GM12878 (cell line): ENCODE measurements at regions not wholly inside any gene's neighbourhood (a gene's known extent, or its start where the extent isn't known, plus 50 kb on each side); places are given as distances from the start of the nearest gene placed in this dataset.

Experiments
- ATAC-seq: fragments of 200-7000 bp; cut with Tn5 transposase; 3 replicates; pipeline ENCODE4 v1.9.1; 2020; ENCODE audit warnings: mild to moderate bottlenecking, moderate library complexity
- BruUV-seq: library from RNA; stranded (reverse); fragments of 400-500 nt; replicated peaks from 2 replicates; lab custom pipeline; 2021; lab: Mats Ljungman, UMichigan
- CTCF ChIA-PET: fragments of 300-600 bp; sonication (Branson Sonifier 250); formaldehyde crosslinking; extraction: SDS; loops from one replicate; lab custom pipeline; 2021; ENCODE audit warnings: inconsistent platforms; lab: Yijun Ruan, JAX
- POLR2A ChIA-PET: fragments of 350-600 bp; formaldehyde crosslinking; extraction: SDS; loops from one replicate; lab custom pipeline; 2021; ENCODE audit warnings: inconsistent platforms; lab: Charles Lee
- RAD21 ChIA-PET: fragments of 300-600 bp; sonication (Branson Sonifier 250); formaldehyde crosslinking; loops from one replicate; lab custom pipeline; 2023; ENCODE audit warnings: antibody characterized with exemption; ENCODE audit not compliant: unreplicated experiment; lab: Charles Lee
- SMC1A ChIA-PET: fragments of 300-600 bp; sonication (Branson Sonifier 250); formaldehyde crosslinking; loops from one replicate; lab custom pipeline; 2023; ENCODE audit not compliant: unreplicated experiment, uncharacterized antibody; lab: Charles Lee
- DNase-seq: peaks from one replicate; pipeline ENCODE4 v3.0.0-alpha.2; 2011; ENCODE audit warnings: low read depth, low spot score
- FAIRE-seq: peaks from 3 replicates; lab custom pipeline; 2011; peaks lifted over from hg19 to GRCh38; lab: Jason Lieb, UNC
- H2AFZ ChIP-seq: 2 replicates; pipeline ENCODE4 v1.6.0; 2011; ENCODE audit warnings: low read depth, low read length, control low read depth; ENCODE audit not compliant: control insufficient read depth
- H3K27ac ChIP-seq: 2 replicates; pipeline ENCODE4 v1.5.1; 2011; ENCODE audit warnings: control low read depth; ENCODE audit not compliant: control insufficient read depth, insufficient read depth
- H3K27me3 ChIP-seq, 2 experiments: replicated peaks in 1 of 2; 2 replicates each; pipeline versions ENCODE4 v1.6.0 to v1.6.1; 2011; ENCODE audit warnings: low read length in 1 of 2; ENCODE audit not compliant: control insufficient read depth in 2 of 2, insufficient read depth in 2 of 2
- H3K36me3 ChIP-seq, 2 experiments: 2 replicates each; pipeline ENCODE4 v1.5.1; 2011; ENCODE audit warnings: low read length in 1 of 2; ENCODE audit not compliant: control insufficient read depth in 2 of 2, insufficient read depth in 2 of 2
- H3K4me1 ChIP-seq: 2 replicates; pipeline ENCODE4 v1.6.1; 2011; ENCODE audit warnings: mild to moderate bottlenecking, low read length, moderate library complexity, mixed read lengths; ENCODE audit not compliant: control insufficient read depth, insufficient read depth
- H3K4me2 ChIP-seq: 2 replicates; pipeline ENCODE4 v1.6.0; 2011; ENCODE audit warnings: control low read depth; ENCODE audit not compliant: control insufficient read depth, insufficient read depth
- H3K4me3 ChIP-seq: fragments of 200-600 bp; sonication (generic); 2 replicates; pipeline ENCODE4 v1.5.1; 2016
- H3K79me2 ChIP-seq: 2 replicates; pipeline ENCODE4 v1.6.0; 2011; ENCODE audit warnings: low read length; ENCODE audit not compliant: control insufficient read depth, insufficient read depth
- H3K9ac ChIP-seq: 2 replicates; pipeline ENCODE4 v1.8.0; 2011; ENCODE audit warnings: low read length, control low read depth, mixed read lengths; ENCODE audit not compliant: control insufficient read depth, insufficient read depth
- H3K9me3 ChIP-seq: replicated peaks from 3 replicates; pipeline ENCODE4 v1.5.1; 2011; ENCODE audit warnings: mild to moderate bottlenecking, low read length; ENCODE audit not compliant: control insufficient read depth, insufficient read depth
- H4K20me1 ChIP-seq: 2 replicates; pipeline ENCODE4 v1.6.0; 2011; ENCODE audit not compliant: control insufficient read depth, insufficient read depth
- ATF7 ChIP-seq: fragments of 450-650 bp; IDR thresholded peaks from 2 replicates; pipeline ENCODE4 v1.6.1; 2016; ENCODE audit warnings: low read depth, mild to moderate bottlenecking
- CBX5 ChIP-seq: sonication (generic); IDR thresholded peaks from 2 replicates; pipeline ENCODE4 v1.6.1; 2016; ENCODE audit warnings: low read depth, moderate library complexity, mild to moderate bottlenecking, inconsistent platforms
- E4F1 ChIP-seq: fragments of 450-650 bp; IDR thresholded peaks from 2 replicates; pipeline ENCODE4 v1.6.1; 2018; ENCODE audit warnings: borderline replicate concordance, mild to moderate bottlenecking; ENCODE audit not compliant: partially characterized antibody
- EZH2 ChIP-seq: IDR thresholded peaks from 2 replicates; pipeline ENCODE4 v1.6.1; 2012; ENCODE audit warnings: low read depth, mild to moderate bottlenecking, control low read depth, inconsistent platforms, low read length, borderline replicate concordance; ENCODE audit not compliant: control insufficient read depth
- FOXM1 ChIP-seq: IDR thresholded peaks from 2 replicates; pipeline ENCODE4 v1.6.1; 2012; ENCODE audit warnings: low read depth, mild to moderate bottlenecking, inconsistent platforms, low read length, moderate library complexity
- HSF1 ChIP-seq: fragments of 150-350 bp; IDR thresholded peaks from 2 replicates; pipeline ENCODE4 v1.6.1; 2014; ENCODE audit warnings: mild to moderate bottlenecking, low read depth, low read length
- PAX8 ChIP-seq: fragments of 450-650 bp; IDR thresholded peaks from 2 replicates; pipeline ENCODE4 v1.6.1; 2017; ENCODE audit warnings: mild to moderate bottlenecking, moderate library complexity
- POU2F2 ChIP-seq: IDR thresholded peaks from 3 replicates; pipeline ENCODE4 v1.6.1; 2011; ENCODE audit warnings: low read depth, mild to moderate bottlenecking, low read length, borderline replicate concordance
- RBBP5 ChIP-seq: fragments of 200-600 bp; sonication (generic); conservative IDR thresholded peaks from 2 replicates; pipeline ENCODE4 v1.6.1; 2016
- in situ Hi-C: fragments of 300-500 bp; cut with MboI; formaldehyde crosslinking; loops from 9 replicates; pipeline ENCODE4 v1.14.3; 2018; ENCODE audit warnings: mixed read lengths
- intact Hi-C: fragments of 100-400 bp; cut with micrococcal nuclease; formaldehyde crosslinking; loops from one replicate; pipeline ENCODE4 v1.14.2; 2022; ENCODE audit not compliant: unreplicated experiment
- TF ChIP-seq, protein P1 (sequence below): fragments of 450-650 bp; IDR thresholded peaks from 2 replicates; pipeline ENCODE4 v1.6.1; 2018; ENCODE audit warnings: mild to moderate bottlenecking, low read depth, moderate library complexity; ENCODE audit not compliant: partially characterized antibody

DNA sequence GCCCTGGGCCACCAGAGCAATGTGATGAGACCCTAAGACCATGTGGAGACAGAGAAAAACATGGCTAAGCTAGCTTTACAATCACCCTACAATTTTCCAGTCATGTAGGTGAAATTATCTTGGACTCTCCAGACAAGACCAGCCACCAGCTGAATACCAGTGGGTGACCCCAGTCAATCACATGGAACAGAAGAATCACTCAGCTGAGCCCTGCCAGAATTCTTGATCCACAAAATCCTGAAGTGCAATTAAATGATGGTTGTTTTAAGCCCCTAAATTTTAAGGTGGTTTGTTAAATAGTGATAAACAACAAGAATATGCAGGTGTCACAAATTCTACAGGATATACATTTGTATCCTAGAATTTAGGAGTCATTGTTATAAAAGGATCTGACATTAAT lies 69.5 kb upstream of the SMIM15 start:
- Histone ChIP-seq H3K27ac (no peak overlapping the region), H3K9me3 (peaks cover 2% of the 10 kb centered on the region; the same call in 2 of the 3 replicates), H3K36me3 (no peaks in the 10 kb centered on the region), H3K4me3 (no peak overlapping the region), H4K20me1 (no peaks in the 10 kb centered on the region), H2AFZ (no peak overlapping the region), H3K4me1 (peaks cover 10% of the 10 kb centered on the region; the same call in 1 of the 2 replicates), H3K9ac (no peak overlapping the region), H3K27me3 (no peaks in the 10 kb centered on the region), H3K4me2 (no peak overlapping the region), H3K79me2 (no peaks in the 10 kb centered on the region)
- intact Hi-C loops (no loop called here), in situ Hi-C loops (no loop called here)
- SMC1A ChIA-PET: interaction anchor here (1.1 to 1.9 kb wide), 2 partner anchors 24 to 48 kb away, joined by 3 to 5 read pairs; no protein-coding TSS in a partner anchor
- no TSS peak for BruUV-seq
- CTCF ChIA-PET: no interaction called here
- DNase-seq: no peak
- POLR2A ChIA-PET: interaction anchor here (0.6 kb wide), 1 partner anchor 68 kb away, joined by 3 read pairs; no protein-coding TSS in a partner anchor
- FAIRE-seq: no peak
- RAD21 ChIA-PET: interaction anchor here (1.0 to 1.4 kb wide), 2 partner anchors 30 to 31 kb away, joined by 3 read pairs; no protein-coding TSS in a partner anchor
- no peak for ATAC-seq
- TF ChIP-seq FOXM1 (no peak), RBBP5 (no peak), POU2F2 (no peak), E4F1 (no peak), ATF7 (no peak), EZH2 (no peak), CBX5 (no peak), HSF1 (no peak), PAX8 (no peak)
- TF ChIP-seq, protein P1, sequence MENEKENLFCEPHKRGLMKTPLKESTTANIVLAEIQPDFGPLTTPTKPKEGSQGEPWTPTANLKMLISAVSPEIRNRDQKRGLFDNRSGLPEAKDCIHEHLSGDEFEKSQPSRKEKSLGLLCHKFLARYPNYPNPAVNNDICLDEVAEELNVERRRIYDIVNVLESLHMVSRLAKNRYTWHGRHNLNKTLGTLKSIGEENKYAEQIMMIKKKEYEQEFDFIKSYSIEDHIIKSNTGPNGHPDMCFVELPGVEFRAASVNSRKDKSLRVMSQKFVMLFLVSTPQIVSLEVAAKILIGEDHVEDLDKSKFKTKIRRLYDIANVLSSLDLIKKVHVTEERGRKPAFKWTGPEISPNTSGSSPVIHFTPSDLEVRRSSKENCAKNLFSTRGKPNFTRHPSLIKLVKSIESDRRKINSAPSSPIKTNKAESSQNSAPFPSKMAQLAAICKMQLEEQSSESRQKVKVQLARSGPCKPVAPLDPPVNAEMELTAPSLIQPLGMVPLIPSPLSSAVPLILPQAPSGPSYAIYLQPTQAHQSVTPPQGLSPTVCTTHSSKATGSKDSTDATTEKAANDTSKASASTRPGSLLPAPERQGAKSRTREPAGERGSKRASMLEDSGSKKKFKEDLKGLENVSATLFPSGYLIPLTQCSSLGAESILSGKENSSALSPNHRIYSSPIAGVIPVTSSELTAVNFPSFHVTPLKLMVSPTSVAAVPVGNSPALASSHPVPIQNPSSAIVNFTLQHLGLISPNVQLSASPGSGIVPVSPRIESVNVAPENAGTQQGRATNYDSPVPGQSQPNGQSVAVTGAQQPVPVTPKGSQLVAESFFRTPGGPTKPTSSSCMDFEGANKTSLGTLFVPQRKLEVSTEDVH: no peak
